C4-2B (cell line): ENCODE measurements at regions not wholly inside any gene's neighbourhood (a gene's known extent, or its start where the extent isn't known, plus 50 kb on each side); places are given as distances from the start of the nearest gene placed in this dataset.

ENCODE experiments used
- H3K27ac ChIP-seq: fragments of 450-650 bp; 2 replicates; pipeline ENCODE4 v1.5.1; 2017
- ZFX ChIP-seq: fragments of 450-650 bp; IDR thresholded peaks from 2 replicates; pipeline ENCODE4 v1.6.1; 2017
- TF ChIP-seq, protein P1 (sequence below): fragments of 450-650 bp; conservative IDR thresholded peaks from 2 replicates; pipeline ENCODE4 v1.5.1; 2017; ENCODE audit warnings: mild to moderate bottlenecking

DNA sequence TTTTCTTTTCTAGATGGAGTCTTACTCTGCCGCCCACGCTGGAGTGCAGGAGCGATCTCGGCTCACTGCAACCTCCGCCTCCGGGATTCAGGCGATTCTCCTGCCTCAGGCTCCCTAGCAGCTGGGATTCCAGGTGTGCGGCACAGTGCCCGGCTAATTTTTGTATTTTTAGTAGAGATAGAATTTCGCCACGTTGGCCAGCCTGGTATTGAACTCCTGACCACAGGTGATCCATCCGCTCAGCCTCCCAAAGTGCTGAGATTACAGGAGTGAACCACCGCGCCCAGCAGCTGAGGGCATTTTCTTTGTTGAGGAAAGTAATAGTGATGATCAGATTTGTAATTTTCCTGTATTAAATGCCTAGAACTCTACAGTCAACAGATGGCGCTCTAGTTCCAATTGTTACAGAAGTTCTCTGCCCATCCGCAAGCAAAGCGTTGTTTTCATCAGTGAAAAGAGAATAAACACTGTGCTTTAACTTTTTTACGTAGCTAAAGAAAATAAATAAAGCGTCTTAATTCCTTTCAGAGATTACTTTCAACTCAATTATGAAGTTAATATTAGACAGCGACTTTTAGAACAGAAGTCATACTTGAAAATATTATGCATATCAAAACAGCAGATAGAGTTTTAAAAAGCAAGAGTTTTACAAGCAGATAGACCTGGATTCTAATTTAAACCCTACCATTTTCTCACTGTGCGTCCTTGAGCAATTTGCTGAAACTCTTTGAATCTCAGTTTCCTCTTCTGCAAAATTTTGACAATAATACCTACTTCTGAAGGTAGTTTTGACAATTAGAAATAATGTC is 335.1 kb downstream of the DUSP6 start:
- no peak overlapping the region for H3K27ac ChIP-seq
- no peak for TF ChIP-seq ZFX
- TF ChIP-seq, protein P1, sequence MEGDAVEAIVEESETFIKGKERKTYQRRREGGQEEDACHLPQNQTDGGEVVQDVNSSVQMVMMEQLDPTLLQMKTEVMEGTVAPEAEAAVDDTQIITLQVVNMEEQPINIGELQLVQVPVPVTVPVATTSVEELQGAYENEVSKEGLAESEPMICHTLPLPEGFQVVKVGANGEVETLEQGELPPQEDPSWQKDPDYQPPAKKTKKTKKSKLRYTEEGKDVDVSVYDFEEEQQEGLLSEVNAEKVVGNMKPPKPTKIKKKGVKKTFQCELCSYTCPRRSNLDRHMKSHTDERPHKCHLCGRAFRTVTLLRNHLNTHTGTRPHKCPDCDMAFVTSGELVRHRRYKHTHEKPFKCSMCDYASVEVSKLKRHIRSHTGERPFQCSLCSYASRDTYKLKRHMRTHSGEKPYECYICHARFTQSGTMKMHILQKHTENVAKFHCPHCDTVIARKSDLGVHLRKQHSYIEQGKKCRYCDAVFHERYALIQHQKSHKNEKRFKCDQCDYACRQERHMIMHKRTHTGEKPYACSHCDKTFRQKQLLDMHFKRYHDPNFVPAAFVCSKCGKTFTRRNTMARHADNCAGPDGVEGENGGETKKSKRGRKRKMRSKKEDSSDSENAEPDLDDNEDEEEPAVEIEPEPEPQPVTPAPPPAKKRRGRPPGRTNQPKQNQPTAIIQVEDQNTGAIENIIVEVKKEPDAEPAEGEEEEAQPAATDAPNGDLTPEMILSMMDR = peak; percentile 85

DNA sequence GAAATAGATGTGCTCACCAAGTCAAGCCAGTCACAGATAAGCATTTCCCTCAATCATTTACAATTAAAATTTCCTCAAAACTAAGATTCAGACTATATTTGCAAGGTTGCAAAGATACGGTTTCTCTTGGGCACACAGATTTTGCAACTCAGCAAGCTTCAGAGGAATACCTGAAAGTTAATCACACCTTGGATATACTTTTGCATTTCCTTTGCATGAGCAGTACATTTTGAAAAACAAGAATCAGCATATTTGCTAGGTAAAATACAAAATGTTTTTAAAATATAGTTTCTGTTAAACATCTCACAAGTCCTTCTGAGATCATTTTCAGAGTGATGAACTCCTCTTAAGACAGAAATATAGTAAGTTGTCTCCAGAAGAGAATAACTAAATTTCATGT is 336.9 kb downstream of the DUSP6 start:
- no peak overlapping the region for H3K27ac ChIP-seq
- TF ChIP-seq ZFX = no peak

DNA sequence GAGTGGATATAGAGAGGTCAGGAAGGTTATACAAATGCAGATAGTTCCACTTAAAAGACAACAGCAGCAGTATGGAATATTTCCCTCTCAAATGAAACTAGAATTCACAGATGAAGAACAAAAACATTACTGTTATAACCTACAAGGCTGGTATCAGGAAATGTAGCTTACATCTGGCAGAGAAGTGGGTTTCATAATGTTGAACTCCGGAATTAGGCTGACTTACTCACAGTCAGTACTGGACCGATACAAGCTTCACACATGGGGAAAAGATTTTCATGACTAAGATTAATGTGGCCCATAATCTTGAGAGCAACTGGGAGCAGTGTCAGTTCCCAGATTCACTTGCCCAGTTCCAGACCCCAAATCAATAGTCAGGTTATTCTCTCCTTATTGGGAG is 353.9 kb downstream of the DUSP6 start:
- no peak for TF ChIP-seq ZFX
- TF ChIP-seq, protein P1 = no peak
- no peak overlapping the region for H3K27ac ChIP-seq

DNA sequence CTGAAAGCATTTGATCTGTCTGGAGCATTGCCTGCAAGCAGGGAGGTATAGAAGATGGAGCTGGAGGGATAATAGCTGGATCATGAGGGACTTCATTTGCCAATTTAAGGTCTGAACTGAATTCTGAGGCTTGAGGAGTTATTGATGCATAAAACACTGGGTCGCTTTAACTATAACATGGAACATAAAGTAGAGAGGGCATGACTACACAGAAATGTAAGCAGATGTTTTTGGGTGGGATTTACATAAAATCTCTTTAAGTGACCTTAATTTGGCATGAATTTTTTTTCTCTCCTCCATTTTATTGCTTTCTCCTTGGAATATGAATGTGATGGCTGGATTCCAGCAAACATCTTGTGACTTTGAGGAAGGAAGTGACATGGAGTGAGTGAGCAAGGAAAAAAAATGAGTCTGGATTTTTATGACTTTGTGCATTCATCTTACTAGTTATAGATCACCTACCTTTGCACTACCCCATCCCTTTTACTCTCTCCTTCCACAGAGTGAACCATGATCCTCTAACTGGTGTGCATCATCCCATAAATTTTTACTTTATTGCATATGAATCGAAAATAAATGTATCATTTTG is 356.0 kb downstream of the DUSP6 start:
- H3K27ac ChIP-seq = no peak overlapping the region
- TF ChIP-seq, protein P1 = no peak
- TF ChIP-seq ZFX = no peak

DNA sequence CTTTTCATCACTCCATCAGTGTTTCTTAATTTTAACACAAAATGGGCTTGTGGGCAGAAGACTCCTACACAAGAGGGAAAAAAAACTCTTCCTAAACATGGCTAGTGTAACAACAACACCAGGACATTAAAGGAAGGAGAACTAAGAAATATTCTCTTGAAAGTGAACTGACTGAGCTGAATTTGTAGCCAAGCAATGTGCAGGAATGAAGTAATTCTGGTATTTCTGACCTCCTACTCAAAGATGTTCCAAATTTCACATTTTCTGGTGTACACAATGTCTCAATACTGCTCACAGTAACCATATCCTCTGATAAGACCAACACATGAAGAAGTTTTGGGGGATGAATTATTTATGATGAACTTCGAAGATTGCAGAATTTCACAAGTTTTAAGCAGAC is 357.3 kb downstream of the DUSP6 start:
- no peak for TF ChIP-seq ZFX
- TF ChIP-seq, protein P1 = no peak

DNA sequence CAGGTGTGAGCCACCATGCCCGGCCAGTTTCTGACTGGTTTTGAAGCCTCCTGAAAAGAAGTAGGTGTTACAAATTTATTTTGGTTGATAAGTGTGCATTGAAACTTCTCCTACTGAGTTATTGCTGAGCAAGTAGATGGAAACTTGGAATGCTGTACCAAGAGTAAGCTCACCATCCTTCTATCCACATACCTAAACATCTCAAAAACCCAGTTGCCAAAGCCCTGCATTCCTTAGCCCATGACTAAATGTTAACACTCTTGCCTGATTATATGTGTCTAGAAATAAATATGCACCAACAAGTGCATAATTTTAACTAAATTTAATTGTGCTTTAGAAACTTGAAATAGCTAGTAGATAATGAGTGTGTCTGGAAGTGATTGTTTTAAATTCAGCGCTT is 357.8 kb downstream of the DUSP6 start:
- TF ChIP-seq ZFX = no peak
- TF ChIP-seq, protein P1 = no peak
- H3K27ac ChIP-seq = no peak overlapping the region

More for the DNA sequence above, 357.3 kb downstream of the DUSP6 start:
- H3K27ac ChIP-seq = no peak overlapping the region

DNA sequence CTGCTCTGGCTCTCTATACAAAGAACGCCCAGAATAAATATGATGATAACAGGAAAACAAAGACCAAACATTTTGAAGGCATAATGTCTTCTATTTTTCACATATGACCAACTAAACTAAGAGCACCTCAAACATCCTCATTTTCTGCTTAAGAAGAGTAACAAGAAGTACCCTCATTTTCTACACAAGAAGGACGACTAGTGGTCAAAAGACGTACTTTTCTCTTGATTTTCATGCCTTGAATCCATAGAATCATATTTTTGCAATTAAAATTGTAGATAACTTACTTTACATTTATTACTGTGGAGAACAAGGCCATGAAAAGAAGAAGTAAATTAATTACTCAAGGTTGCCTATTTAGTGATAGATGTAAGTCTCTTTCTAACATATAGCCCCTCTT is 358.6 kb downstream of the DUSP6 start:
- no peak for TF ChIP-seq ZFX
- TF ChIP-seq, protein P1 = peak; percentile 68
- H3K27ac ChIP-seq = no peak overlapping the region
